Esophagus muscularis mucosa (tissue), 4 donors: ENCODE measurements at regions not wholly inside any gene's neighbourhood (a gene's known extent, or its start where the extent isn't known, plus 50 kb on each side); places are given as distances from the start of the nearest gene placed in this dataset.

ENCODE experiments used
- DNase-seq: peaks from one replicate; pipeline ENCODE4 v3.0.0-alpha.2; 2017; ENCODE audit errors: extremely low spot score
- H3K27ac ChIP-seq, 4 donors: fragments of 200-600 bp; sonication (generic); replicated peaks in 1 of 4; 1 replicate in 3 of 4; 2 replicates in 1 of 4; pipeline ENCODE4 v1.5.1; 2016 to 2019; ENCODE audit warnings: mild to moderate bottlenecking in 1 of 4
- H3K27me3 ChIP-seq, 4 donors: fragments of 200-600 bp; sonication (generic); one replicate each; pipeline versions ENCODE4 v1.5.1 to v1.6.0; 2016 to 2019
- H3K36me3 ChIP-seq, 4 donors: fragments of 200-600 bp; sonication (generic); one replicate each; pipeline ENCODE4 v1.5.1; 2016 to 2019
- H3K4me1 ChIP-seq, 4 donors: fragments of 200-600 bp; sonication (generic); one replicate each; pipeline ENCODE4 v1.5.1; 2016 to 2019
- H3K4me3 ChIP-seq, 4 donors: fragments of 200-600 bp; sonication (generic); 1 replicate in 2 of 4; 2 replicates in 2 of 4; pipeline ENCODE4 v1.5.1; 2016 to 2019; ENCODE audit warnings: mild to moderate bottlenecking in 4 of 4, moderate library complexity in 1 of 4
- H3K9me3 ChIP-seq, 4 donors: fragments of 200-600 bp; sonication (generic); 1 replicate in 3 of 4; 2 replicates in 1 of 4; pipeline ENCODE4 v1.5.1; 2016 to 2019
- EP300 ChIP-seq: sonication (generic); formaldehyde crosslinking; IDR thresholded peaks from one replicate; pipeline ENCODE4 v1.6.1; 2017; ENCODE audit warnings: antibody characterized with exemption
- POLR2A ChIP-seq: fragments of 450-650 bp; IDR thresholded peaks from one replicate; pipeline ENCODE4 v1.6.1; 2017; ENCODE audit warnings: antibody characterized with exemption, moderate library complexity, mild to moderate bottlenecking, low read depth
- POLR2AphosphoS5 ChIP-seq, 2 donors: sonication (generic); formaldehyde crosslinking; IDR thresholded peaks; one replicate each; pipeline ENCODE4 v1.6.1; 2017; ENCODE audit warnings: antibody characterized with exemption in 2 of 2
- WGBS: methylation state at CpG from one replicate; pipeline ENCODE4 v1.1.5; 2018; 5-methylcytosine and 5-hydroxymethylcytosine counted together
- intact Hi-C: fragments of 100-400 bp; cut with DNase I; formaldehyde crosslinking; loops from one replicate; pipeline ENCODE4 v1.15.1; 2023
- TF ChIP-seq, protein P1 (sequence below), 3 experiments: fragments of 200-600 bp in 2 of 3; fragments of 450-650 bp in 1 of 3; sonication (generic) in 2 of 3; IDR thresholded peaks; one replicate each; pipeline ENCODE4 v1.5.1; 2017 to 2019; ENCODE audit warnings: antibody characterized with exemption in 3 of 3, mild to moderate bottlenecking in 2 of 3, moderate library complexity in 1 of 3

DNA sequence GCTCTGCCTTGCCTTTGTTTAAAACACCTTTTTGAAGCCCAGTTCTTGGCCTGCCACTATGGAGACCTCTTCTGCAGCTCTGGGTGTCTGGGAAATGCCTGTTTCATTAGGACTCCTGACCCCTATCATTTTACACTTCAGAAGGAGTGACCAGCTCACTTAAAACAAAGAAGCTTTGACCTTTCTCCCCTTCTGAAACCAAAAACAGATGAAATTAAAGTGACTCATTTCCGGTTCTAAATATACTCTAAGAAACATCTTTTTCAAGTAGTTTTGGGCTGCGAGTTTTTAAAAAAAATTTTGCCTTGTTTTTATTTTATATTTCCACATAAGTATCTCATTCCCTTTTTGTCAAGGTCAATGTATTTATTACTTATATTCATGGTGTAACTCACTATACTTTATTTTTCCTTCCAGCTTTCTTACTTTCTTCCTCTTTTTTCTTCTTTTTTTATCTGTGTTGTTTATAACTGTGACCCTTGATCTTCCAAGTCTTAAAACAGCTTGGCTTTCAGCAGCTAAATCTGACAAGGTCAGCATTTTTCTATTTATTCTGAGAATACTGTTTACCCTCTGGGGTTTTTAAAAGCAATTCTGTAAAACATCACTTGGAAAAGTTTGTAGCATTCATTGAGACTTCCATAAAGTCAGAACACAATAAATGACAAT lies 672.9 kb downstream of the NR2F1-AS1 start:
- 44% methylated on average over 2 of the region's 2 CpGs for WGBS

DNA sequence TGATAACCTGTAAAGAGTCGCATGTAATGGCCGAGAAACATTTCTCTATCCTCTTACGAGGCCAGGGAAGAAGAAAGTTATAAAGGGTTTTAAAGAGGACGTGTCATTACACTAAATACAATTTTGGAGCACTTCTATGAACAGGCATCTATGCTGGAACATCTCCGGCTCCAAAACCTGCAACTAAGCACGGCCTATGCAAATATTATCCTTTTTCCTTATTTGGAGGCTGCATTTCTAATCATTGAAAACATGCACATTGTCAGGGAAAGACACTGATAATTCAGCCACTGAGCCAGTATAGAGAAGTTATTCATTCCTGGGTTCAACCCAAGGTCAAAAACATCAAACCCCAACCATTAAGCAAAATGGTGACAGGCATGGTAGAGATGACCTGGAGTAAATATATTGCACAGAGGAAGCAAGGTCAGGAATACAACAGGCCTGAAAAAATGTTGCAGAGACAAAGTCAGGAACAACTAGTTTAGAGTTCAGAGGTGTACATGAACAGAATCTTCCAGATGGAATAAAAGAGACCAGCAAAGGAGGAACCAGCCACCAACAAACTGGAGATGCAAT lies 674.1 kb downstream of the NR2F1-AS1 start:
- H3K4me1 ChIP-seq = peaks cover 0 to 6% (median 2%) of the 10 kb centered on the region in 4 donors
- TF ChIP-seq POLR2A (no peak), EP300 (no peak), POLR2AphosphoS5 (IDR thresholded peaks at IDR 0.05) (no peak)
- TF ChIP-seq, protein P1, sequence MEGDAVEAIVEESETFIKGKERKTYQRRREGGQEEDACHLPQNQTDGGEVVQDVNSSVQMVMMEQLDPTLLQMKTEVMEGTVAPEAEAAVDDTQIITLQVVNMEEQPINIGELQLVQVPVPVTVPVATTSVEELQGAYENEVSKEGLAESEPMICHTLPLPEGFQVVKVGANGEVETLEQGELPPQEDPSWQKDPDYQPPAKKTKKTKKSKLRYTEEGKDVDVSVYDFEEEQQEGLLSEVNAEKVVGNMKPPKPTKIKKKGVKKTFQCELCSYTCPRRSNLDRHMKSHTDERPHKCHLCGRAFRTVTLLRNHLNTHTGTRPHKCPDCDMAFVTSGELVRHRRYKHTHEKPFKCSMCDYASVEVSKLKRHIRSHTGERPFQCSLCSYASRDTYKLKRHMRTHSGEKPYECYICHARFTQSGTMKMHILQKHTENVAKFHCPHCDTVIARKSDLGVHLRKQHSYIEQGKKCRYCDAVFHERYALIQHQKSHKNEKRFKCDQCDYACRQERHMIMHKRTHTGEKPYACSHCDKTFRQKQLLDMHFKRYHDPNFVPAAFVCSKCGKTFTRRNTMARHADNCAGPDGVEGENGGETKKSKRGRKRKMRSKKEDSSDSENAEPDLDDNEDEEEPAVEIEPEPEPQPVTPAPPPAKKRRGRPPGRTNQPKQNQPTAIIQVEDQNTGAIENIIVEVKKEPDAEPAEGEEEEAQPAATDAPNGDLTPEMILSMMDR (IDR thresholded peaks at IDR 0.05) = no peak
- DNase-seq = no peak
- H3K36me3 ChIP-seq = no peaks in the 10 kb centered on the region
- WGBS = 91% methylated on average over 6 of the region's 6 CpGs
- intact Hi-C loops = no loop called here
- no peaks in the 10 kb centered on the region for H3K27me3 ChIP-seq
- no peak overlapping the region for H3K27ac ChIP-seq
- H3K9me3 ChIP-seq = no peaks in the 10 kb centered on the region
- no peak overlapping the region for H3K4me3 ChIP-seq

More for the DNA sequence above, 672.9 kb downstream of the NR2F1-AS1 start:
- Histone ChIP-seq H3K4me1 (peaks cover 0 to 6% (median 2%) of the 10 kb centered on the region in 4 donors), H3K9me3 (no peaks in the 10 kb centered on the region), H3K36me3 (no peaks in the 10 kb centered on the region), H3K4me3 (no peak overlapping the region), H3K27ac (no peak overlapping the region), H3K27me3 (no peaks in the 10 kb centered on the region)
- TF ChIP-seq POLR2A (no peak), POLR2AphosphoS5 (IDR thresholded peaks at IDR 0.05) (no peak), EP300 (no peak)
- TF ChIP-seq, protein P1 (IDR thresholded peaks at IDR 0.05) = no peak
- DNase-seq = no peak
- intact Hi-C loops = no loop called here

- no peak overlapping the region for H3K27ac ChIP-seq
- H3K4me3 ChIP-seq = no peak overlapping the region
- H3K27me3 ChIP-seq = no peaks in the 10 kb centered on the region
- 56% methylated on average over 3 of the region's 3 CpGs for WGBS
- peaks cover 0 to 6% (median under 1%) of the 10 kb centered on the region in 4 donors for H3K4me1 ChIP-seq
- TF ChIP-seq EP300 = no peak
- TF ChIP-seq, protein P1 (IDR thresholded peaks at IDR 0.05) = no peak
- no peak for TF ChIP-seq POLR2A
- TF ChIP-seq POLR2AphosphoS5 (IDR thresholded peaks at IDR 0.05) = no peak
- no peaks in the 10 kb centered on the region for H3K9me3 ChIP-seq
- no peak for DNase-seq
- intact Hi-C loops = no loop called here
- H3K36me3 ChIP-seq = no peaks in the 10 kb centered on the region
Observed at GRCh38 chr5:92904021-92904420, 677.0 kb downstream of the NR2F1-AS1 start.

DNA sequence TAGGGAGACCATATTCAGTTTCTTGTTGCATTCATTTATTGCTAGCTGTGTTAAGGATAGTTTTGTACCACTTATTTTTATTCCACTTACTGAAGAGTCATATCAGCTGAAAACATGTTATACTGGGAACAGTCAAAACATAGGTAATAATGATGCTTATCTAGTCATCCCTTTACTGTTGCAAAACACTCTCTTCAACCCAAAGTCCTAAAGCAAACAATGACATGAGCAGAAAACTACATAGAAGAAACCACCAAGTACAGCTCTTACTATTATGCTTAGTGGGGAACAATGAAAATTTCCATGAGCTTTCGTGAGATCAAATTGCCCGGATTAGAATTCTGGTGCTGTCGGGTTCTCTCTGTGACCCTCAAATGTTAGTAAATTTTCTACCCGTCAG lies 681.4 kb downstream of the NR2F1-AS1 start:
- no peaks in the 10 kb centered on the region for H3K9me3 ChIP-seq
- TF ChIP-seq POLR2AphosphoS5 (IDR thresholded peaks at IDR 0.05) = no peak
- no peak for TF ChIP-seq POLR2A
- TF ChIP-seq, protein P1 (IDR thresholded peaks at IDR 0.05) = no peak
- TF ChIP-seq EP300 = no peak
- intact Hi-C loops = no loop called here
- H3K4me3 ChIP-seq = no peak overlapping the region
- no peak overlapping the region for H3K27ac ChIP-seq
- H3K27me3 ChIP-seq = no peaks in the 10 kb centered on the region
- no peaks in the 10 kb centered on the region for H3K4me1 ChIP-seq
- H3K36me3 ChIP-seq = no peaks in the 10 kb centered on the region
- no peak for DNase-seq
- 79% methylated on average over 4 of the region's 4 CpGs for WGBS

- intact Hi-C loops = no loop called here
- TF ChIP-seq, protein P1 (IDR thresholded peaks at IDR 0.05) = no peak
- TF ChIP-seq POLR2AphosphoS5 (IDR thresholded peaks at IDR 0.05) = no peak
- no peak for TF ChIP-seq POLR2A
- no peak for TF ChIP-seq EP300
Observed at GRCh38 chr5:92896722-92897121, 684.3 kb downstream of the NR2F1-AS1 start.

More at GRCh38 chr5:92896722-92897121, 684.3 kb downstream of the NR2F1-AS1 start:
- H3K4me1 ChIP-seq = no peaks in the 10 kb centered on the region
- H3K27me3 ChIP-seq = no peaks in the 10 kb centered on the region
- no peak overlapping the region for H3K27ac ChIP-seq
- H3K4me3 ChIP-seq = no peak overlapping the region
- DNase-seq = no peak
- H3K36me3 ChIP-seq = no peaks in the 10 kb centered on the region
- no peaks in the 10 kb centered on the region for H3K9me3 ChIP-seq
